ENCODE measurements at regions not wholly inside any gene's neighbourhood (a gene's known extent, or its start where the extent isn't known, plus 50 kb on each side); places are given as distances from the start of the nearest gene placed in this dataset.

DNA sequence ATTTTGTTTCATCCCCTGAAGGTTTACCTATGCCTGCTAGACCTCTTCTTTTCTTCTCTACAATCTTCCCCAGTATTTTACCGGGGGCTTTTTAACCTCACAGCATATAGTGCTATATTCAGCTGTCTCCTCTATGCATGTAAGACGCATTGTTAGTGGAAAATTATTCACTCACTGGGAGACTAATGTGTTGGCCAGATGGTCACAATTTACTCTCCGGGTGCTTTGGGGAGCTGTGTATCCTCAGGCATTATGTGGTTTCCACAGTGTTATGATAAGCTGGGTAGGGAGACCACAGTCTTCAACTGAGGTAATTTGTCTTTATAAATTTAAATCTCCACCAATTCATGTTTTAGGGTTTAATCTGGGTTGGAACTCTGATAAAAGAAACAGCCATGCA is 553.8 kb upstream of the PTCHD4 start:
- no peak for TF ChIP-seq SUZ12 (IDR thresholded peaks at IDR 0.05; ENCODE audit: extremely low read depth, insufficient read depth, insufficient read length)
- TF ChIP-seq YY1 (IDR thresholded peaks at IDR 0.05; ENCODE audit: insufficient read depth, insufficient read length) = no peak
- TF ChIP-seq ZNF274 (IDR thresholded peaks at IDR 0.05; ENCODE audit: low read depth, low read length) = no peak

Data from NT2/D1 (cell line).